Inferior parietal cortex (tissue), 1 donor: ENCODE measurements at regions not wholly inside any gene's neighbourhood (a gene's known extent, or its start where the extent isn't known, plus 50 kb on each side); places are given as distances from the start of the nearest gene placed in this dataset.

Source experiments
- DNase-seq: peaks from one replicate; pipeline ENCODE4 v3.0.0-alpha.2; 2016; ENCODE audit errors: extremely low spot score

DNA sequence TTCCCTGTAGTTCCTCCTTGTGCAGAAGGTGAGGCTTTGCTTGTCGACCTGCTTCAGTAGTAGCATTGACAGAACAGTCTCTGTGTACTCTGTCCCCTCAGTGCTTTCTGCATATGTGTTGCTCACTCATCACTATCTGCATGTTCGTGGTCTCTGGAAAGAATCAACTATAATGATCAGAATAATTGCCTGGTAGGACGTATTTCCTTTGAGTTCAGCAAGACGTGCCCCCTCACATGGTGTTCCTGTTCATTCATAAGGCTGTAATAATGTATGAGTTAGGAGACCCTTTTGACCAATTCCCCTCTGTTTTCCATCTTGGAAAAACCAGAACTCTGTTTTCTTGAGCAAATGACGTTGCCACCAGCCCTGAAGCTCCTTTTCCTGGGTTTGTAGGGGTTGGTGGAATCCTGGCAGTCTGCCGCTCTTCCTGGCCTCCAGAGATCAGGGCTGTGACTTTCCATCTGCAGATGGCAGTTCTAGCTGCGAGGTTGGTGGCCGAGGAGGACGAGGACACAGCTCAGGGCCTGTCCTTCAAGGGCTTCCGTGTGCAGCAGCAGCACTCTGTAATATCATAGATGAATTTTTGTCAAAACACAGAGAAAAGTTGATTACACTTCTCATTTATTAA lies 61.9 kb downstream of the EXOSC2 start:
- DNase-seq: no peak

DNA sequence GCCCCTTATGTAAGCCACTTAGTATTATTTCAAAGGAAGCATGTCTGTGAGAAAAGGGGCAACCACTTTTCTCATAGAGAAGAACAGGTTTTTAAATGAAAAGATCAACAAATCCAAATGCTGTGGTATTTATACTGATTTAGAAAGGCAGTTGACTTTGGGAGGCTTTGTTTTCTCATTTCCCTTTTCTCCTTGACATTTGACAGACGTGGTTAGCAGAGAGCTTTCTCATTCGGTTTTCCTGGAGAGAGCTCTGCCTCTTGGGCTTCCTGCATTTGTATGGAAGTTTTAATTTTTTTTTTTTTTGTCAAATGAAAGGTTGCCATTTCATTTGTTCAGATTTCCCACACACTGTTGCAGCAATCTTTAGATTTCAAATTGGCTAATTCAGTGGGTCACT lies 62.5 kb downstream of the EXOSC2 start:
- no peak for DNase-seq

DNA sequence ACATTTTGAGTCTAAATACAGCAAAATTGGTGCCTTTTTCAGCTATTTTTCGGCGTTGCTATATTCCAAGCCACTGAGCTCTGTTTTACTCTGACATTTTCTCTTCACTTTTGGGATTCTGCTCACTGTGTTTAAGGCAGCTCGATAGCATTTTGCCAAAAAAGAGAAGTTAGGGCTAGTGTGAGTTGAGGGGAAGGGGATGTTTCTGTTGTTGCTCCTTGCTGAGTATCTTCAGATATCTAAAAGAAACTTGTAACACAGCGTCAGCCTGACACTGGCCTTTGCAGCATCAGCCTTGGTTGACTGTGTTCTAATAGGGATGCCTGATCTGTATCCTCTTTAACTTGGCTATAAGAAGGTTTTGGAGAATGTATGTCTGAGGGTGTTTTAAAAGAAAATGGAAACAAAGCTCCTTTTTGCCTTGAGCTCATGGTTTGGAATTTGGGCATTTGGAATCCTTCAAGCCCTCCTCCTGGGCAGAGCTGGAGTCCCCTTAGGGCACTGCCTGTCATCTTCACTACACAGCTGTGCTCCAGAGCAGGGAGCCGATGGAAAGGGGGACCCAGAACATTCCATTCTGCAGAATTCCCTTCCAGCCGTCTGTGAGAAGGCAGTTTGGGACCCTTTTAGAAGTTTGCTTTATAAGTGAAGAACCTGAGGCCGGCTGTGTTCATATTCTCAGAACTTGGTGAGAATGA lies 63.0 kb downstream of the EXOSC2 start:
- no peak for DNase-seq

DNA sequence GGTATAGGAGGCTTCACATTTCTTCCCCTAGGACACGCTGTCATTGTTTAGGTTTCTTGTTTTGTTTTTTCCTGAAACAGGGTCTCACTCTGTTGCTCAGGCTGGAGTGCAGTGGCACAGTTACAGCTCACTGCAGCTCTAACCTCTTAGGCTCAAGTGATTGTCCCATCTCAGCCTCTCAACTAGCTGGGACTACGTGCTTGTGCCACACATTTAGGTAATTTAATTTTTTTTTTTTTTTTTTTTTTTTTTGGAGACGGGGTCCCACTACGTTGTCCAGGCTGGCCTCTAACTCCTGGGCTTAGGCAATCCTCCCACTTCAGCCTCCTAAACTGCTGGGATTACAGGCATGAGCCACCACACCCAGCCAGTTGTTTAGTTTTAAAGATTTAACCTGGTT lies 66.2 kb downstream of the EXOSC2 start:
- DNase-seq: no peak

DNA sequence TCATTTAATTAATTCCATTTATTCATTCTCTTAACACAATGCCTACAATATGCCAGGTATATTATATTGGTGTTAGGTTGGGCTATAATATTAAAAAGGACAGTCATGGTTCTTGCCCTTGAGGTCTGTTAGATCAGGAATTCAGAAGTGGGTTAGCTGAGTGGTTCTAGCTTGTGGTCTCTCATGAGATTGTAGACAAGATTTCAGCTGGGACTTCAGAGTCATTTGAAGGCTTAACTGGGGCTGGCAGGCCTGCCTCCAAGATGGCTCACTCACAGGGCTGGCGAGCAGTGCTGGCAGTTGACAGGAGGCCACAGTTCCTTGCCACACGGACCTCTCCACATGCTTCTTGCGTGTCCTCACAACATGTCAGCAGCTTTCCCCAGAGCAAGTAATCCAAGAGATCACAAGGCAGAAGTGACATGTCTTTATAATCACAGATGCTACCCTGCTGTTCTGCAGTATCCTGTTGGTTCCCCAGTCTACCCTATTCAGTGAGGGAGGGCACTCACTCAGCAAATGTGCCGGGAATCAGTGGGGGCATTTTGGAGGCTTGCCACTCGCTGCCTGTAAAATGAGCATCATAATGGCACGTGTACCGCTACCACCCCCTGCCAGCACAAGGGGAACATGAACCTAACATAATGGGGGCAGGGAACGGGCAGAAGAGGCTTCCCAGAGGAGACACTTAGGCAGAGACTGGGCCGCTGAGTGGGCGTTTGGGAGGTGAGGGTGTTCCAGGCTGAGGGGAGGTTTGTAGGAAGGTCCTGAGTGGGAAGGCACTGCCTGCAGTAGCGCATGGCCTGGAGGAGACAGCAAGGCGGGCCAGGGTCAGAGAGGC lies 70.0 kb downstream of the EXOSC2 start:
- DNase-seq: no peak

DNA sequence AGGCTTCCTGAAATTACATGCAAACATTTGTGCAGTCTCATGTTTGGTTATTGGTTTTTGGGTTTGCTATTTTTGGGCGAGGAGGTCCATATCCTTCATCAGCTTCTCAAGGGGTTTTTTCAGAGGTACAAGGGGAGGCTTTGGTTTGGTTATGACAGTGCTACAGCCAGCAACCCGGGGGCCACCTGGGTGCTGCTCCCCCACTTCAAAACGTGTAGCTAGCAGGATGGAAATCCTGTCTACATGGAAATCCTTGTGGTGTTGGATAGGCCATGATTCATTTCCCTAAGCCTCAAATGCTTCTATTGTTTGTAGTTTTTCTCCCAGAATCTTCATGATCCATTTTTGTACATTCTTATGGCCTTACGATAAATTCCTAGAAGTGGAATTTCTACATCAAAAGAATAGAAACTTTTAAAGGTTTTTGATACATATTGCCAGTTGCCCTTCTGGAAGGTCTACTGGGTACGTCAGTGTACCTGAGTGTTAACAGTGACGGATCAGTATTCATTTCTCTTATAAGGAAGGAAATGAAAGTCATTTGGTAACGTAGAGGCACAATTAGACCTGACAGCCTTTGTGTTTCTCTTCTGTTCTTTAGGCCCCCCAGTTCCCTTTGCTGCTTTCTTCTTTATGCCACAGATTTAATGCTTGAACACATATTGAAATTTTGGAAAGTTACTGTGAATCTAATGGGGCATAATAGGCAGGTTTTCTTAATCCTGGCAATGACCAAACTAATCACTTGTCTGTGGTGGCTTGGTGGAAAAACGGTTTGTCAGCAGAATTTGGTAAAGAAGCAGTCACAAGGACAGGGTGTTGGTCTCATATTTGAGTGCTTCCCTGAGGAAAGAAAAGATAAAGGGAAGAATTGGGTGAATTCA lies 69.7 kb upstream of the ABL1 start:
- DNase-seq: no peak

DNA sequence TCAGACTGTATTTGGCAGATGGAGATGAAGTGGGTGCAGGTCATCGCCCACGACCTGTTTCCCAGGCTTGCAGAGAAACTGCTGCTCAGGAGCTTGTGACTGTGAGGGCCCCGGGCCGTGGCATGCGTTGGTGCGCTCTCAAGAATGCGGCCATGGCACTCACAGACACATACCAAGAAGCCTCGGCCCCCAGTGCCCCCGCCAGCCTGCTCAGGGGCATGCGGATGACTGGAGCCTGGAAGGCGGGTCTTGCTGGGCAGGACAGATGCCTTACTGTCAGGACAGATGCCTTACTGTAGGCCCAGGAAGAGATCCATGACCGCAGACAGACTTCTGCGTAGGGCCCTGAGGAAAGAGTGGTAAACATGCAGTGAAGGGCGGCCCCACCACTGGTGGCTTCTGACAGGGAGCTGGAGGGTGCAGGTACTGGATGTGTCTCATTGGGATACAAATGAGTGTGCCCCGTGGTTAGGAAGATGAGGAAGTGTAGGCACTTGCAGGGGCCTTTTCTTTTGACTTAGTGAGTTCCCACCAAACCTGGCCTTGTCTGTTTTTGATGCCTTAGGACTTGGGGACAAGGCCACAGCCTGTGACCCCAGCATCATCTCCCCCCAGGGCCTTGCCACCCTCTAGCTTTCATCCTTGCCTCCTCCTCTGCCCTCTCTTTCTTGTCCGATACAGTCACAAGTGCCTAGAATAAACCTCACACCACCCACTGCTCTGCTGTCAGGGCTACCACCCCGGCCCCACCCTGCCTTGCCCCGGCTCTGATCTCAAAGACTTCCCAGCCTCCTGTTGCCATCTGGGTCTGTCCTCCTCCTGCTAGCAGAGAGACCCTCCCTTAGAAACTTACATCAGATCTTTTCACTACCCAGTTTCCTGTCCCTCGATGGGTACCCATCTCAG lies 68.8 kb upstream of the ABL1 start:
- no peak for DNase-seq

DNA sequence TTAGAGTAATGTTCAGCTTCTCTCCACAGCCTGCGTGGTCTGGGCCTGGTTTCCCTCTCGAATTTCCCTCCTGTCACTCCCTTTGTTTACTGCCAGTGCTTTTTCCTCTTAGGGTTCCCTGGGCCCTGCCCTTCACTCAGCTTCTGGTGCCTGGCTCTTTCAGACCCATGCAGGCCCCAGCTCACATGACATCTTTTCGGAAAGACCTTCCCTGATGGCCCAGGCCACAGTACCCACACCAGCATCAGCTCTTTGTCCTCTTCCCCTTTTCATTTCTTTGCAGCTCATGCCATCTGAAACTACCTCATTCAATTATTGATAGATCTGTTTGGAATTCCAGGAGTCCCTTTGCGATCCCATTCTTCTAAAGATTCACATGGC lies 68.1 kb upstream of the ABL1 start:
- DNase-seq: no peak

DNA sequence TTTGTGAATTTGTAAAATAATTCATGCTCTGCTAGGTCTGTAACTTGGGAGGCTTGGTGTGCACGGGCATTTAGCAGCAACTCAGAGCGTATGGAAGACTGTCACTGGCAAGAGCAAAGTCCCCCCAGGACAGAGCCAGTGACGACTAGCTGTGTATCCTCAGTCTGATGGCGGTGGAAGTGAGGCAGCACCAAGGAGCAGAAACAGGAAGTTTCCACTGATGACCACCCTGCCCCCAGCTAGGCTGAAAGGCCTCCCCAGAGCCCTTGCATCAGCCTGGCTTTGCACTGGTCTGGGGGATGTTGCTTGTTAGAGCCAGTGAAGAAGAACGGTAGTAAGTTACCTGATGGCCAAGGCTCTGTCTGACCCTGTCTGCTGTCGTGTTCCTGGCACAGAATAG lies 66.8 kb upstream of the ABL1 start:
- DNase-seq: no peak

DNA sequence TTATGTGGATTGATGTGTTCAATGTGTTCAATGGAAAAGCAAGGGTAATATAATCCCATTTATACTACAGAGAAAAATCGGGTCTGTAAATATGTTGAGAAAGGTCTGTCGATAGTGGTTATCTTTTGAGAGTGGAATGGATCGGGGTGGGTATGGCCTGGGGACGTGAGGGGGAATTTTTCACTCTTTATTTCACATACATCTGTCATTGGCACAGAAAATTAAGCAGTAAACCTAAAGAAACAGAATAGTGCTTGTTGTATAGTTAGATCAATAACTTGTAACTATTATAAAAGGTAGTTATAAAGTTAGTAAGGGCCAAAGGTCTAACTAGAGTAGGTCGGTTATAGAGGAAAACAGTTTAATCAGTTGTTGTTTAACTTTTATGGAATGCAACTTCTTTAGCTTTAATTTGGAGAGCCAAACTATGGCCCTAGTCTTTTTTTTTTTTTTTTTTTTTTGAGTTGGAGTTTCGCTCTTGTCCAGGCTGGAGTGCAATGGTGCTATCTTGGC lies 66.1 kb upstream of the ABL1 start:
- DNase-seq: no peak

DNA sequence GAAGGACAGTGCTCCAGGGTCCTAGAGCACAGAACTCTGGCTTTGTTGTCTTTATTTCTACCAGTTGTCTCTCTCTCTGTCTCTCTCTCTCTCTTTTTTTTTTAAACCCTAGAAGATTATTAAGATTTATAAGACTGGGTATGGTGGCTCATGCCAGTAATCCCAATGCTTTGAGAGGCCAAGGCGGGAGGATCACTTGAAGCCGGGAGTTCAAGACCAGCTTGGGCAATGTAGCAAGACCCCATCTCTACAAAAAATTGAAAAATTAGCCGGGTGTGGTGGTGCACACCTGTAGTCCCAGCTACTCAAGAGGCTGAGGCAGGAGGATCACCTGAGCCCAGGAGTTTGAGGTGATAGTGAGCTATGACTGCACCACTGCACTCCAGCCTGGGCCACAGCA lies 65.0 kb upstream of the ABL1 start:
- DNase-seq: no peak

DNA sequence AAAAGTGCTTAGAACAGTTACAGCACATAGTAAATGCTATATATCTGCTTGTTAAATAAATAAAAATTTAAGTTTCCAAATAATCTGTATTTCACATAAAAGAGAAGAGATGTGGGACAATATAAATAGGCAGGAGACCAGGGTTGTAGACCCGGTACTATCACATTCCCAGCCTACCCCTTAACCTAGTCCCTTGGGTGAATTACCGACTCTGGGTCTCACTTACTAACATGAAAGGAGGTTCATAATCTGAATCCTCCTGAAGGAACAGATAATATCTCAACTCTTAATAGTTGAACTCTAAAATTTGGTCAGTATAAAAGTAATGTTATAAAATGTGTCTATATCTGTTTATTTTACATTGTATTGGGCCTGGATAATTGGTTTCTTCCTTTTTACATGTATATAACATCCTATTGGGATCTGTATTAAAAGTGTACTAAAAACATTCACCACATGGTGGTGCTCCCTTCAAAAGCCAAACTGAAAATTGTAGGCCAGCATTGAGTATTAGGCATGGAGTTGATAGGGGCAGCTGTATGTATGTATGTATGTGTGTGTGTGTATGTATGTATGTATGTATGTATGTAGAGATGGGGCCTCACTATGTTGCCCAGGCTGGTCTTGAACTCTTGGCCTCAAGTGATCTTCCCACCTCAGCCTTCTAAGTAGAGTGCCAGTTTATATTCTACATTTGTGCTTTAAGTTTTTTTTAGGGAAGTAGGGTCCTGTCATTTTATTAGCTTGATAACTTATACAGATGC lies 64.2 kb upstream of the ABL1 start:
- DNase-seq: peak; percentile 86

DNA sequence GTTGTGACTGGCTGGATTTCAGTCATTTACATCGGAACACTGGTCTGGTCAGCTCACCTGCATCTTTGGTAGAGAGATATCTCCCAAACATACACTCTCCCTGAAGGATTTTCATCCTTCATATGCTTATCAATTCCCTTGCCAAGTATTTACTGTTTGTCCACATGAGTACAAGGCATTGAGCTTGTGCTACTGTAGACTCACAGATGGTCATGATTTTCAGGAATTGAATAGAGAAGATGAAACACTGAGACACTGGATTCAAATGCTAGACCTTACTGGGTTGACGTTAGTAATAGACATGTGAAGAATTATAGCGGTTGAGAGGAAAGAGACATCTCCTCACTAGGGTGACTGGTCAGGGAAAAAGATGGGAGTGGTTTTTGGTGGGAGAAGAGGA lies 62.9 kb upstream of the ABL1 start:
- no peak for DNase-seq

DNA sequence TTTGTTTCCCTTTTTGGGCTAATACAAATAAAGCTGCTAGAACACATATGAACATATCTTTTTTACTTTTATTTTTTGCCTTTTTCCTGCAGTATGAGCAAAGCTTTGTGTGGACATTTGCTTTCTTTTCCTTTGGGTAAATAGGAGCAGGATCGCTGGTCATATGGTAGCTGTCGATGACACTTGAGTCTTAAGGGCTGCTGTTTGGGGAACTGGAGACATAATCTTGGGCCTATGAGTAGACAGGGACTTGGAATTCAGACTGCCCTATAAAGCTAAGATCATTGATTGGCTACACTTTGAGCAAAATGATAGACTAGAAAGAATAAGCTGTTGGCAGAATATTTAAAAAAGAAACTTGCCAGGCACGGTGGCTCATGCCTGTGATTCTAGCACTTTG lies 60.9 kb upstream of the ABL1 start:
- no peak for DNase-seq

DNA sequence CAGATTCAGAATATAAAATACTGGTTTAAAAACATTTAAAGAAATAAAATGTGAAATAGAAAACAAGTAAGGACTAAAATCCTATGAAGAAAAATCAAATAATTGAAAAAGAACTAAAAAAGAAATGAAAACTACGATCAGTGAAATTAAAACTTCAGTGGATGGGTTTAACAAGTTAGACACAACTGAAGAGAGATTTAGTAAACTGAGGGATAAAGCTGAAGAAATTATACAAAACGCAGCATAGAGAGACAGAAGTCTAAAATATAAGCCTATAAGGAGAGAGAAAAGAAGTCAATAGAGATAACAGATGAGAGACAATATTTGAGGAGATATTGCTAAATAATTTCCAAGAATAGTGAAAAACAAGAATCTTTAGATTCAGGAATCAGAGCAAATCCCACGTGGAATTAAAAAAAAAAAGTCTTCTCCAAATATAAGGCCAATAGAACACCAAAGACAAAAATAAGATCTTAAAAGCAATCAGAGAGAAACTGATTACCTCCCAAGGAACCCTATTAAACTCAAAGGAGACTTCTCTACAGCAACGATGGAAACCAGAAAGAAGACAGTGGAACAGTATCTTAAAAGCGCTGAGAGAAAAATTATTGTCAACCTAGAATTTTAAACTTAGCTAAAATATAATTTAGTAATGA lies 59.6 kb upstream of the ABL1 start:
- DNase-seq: no peak

DNA sequence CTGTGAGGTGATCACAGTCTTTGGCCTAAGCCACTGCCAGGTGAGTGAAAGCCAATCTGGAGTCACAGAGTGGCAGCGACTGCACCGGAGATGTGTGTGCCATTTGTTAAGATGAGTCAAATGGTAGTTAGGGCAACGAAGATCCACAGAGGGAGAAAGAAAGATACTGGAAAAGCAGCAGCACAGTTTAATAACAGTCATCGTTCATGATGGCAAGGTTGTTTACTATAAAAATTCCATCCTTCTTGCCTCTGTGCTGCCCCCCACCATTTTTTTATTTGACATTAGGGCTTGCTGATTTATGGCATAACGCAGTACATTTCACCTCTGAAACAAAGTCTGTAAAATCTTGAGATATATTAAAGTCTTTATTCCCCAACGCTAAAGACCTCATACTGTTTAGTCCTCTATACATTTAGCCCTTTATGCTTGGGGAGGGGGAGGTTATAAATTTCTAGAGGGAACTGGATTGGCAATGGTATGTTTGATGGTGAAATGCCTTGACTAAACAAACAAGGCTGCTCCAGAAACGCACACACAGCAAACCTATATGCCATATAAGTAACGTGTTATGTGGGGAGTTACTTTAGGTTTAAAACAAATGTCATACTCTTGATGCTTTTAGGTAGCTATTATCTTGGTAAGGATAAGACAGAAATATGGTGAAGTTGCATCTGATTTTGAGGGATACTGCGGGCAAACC lies 55.8 kb upstream of the ABL1 start:
- no peak for DNase-seq

DNA sequence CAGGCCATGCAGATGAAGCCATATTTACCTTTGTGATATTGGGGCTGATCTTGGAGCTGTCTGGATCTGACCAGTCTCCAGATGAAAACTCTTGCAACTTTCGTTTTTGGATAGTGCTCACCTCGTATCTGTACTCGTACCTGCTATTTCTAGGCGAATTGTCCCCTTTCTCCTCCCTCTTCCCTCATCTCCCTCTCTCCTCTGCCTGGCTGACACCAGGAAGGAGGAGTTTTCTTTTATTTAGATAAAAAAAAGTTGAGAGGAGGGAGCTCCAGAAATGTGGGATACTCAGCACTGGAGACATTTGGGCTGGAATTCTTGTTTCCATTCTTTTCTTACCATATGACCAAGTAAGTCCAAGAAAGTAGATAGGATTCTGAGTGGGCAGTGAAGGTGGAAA lies 54.6 kb upstream of the ABL1 start:
- DNase-seq: no peak

DNA sequence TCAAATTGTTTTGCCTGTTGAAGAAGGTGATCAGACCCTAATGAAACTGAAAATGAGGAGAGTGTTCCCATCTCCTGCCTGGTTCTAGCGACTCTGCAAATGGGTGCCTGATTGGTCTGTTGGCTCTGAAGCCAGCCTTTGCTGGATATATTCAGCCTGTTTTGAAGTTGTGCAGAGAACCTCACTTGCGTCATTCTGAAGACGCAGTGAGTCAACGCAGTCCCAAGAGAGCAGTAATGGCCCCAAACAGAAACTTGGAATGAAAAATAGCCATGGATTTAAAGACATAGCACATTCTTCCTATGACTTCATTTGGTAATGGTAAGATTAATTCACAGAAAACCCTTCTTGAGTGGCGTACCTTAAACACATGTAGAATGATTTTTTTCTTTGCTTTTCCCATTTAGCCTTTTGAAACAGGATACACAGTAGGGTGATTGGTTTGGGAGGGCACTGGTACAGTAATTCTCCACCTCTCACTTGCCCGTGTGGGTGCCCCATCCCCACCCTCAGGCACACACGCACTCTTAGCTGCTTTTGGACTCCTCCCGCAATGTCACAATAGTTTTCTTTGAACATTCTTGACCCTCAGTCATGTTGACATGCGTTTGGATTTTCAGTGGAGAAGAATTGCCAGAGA lies 54.1 kb upstream of the ABL1 start:
- no peak for DNase-seq
